Adrenal gland (tissue), 9 donors: ENCODE measurements at regions not wholly inside any gene's neighbourhood (a gene's known extent, or its start where the extent isn't known, plus 50 kb on each side); places are given as distances from the start of the nearest gene placed in this dataset.

Experiments used
- DNase-seq, 7 donors: peaks; one replicate each; pipeline ENCODE4 v3.0.0-alpha.2; 2019 to 2020
- H3K27ac ChIP-seq, 5 donors: fragments of 200-600 bp; sonication (generic) in 4 of 5; 1 replicate in 3 of 5; 2 replicates in 2 of 5; pipeline versions ENCODE4 v1.5.1 to v1.8.0; 2016 to 2020; ENCODE audit warnings: mild to moderate bottlenecking in 1 of 5
- H3K27me3 ChIP-seq: fragments of 200-600 bp; 2 replicates; pipeline ENCODE4 v1.8.0; 2021
- H3K36me3 ChIP-seq, 2 donors: fragments of 200-600 bp; replicated peaks in 1 of 2; 1 replicate in 1 of 2; 2 replicates in 1 of 2; pipeline versions ENCODE4 v1.5.1 to v1.8.0; 2018 to 2022
- H3K4me1 ChIP-seq, 2 donors: fragments of 200-600 bp; replicated peaks in 1 of 2; 1 replicate in 1 of 2; 2 replicates in 1 of 2; pipeline versions ENCODE4 v1.5.1 to v1.8.0; 2018 to 2021
- H3K4me3 ChIP-seq, 4 donors: fragments of 200-600 bp; sonication (generic) in 3 of 4; one replicate each; pipeline ENCODE4 v1.5.1; 2016 to 2018
- H3K9me3 ChIP-seq, 3 donors: fragments of 200-600 bp; sonication (generic) in 1 of 3; replicated peaks in 1 of 3; 1 replicate in 2 of 3; 2 replicates in 1 of 3; pipeline versions ENCODE4 v1.5.1 to v1.8.0; 2016 to 2021
- CTCF ChIP-seq, 6 experiments: fragments of 450-650 bp in 4 of 6; fragments of 200-600 bp in 2 of 6; sonication (generic) in 1 of 6; IDR thresholded peaks; 1 replicate in 5 of 6; 2 replicates in 1 of 6; pipeline versions ENCODE4 v1.5.1 to v1.8.0; 2016 to 2021; ENCODE audit warnings: antibody characterized with exemption in 6 of 6, mild to moderate bottlenecking in 2 of 6, moderate library complexity in 1 of 6
- POLR2A ChIP-seq, 2 donors: fragments of 450-650 bp; IDR thresholded peaks; one replicate each; pipeline ENCODE4 v1.6.1; 2017; ENCODE audit warnings: antibody characterized with exemption in 2 of 2, mild to moderate bottlenecking in 2 of 2, moderate library complexity in 1 of 2
- WGBS, 4 donors: extraction: QIAGEN DNeasy Blood & Tissue Kit in 2 of 4; methylation state at CpG; one replicate each; pipeline versions ENCODE4 v1.1.5 to v1.1.7; 2013 to 2017; 5-methylcytosine and 5-hydroxymethylcytosine counted together
- intact Hi-C, 2 donors: fragments of 100-400 bp; cut with DNase I; formaldehyde crosslinking; loops; one replicate each; pipeline versions ENCODE4 v1.14.1 to v1.15.0; 2022 to 2023
- donor health status: healthy with polysubstance abuse.
- donor health status: Bipolar disorder and iron deficiency.
- donor health status: DM: yes; HTN: yes; CAD: no.
- donor health status: DM: no; HTN: no; CAD: no.
- donor health status: DM: no; HTN: no; CAD: no.

- TF ChIP-seq CTCF (IDR thresholded peaks at IDR 0.05) = no peak
- no peak for TF ChIP-seq POLR2A (IDR thresholded peaks at IDR 0.05)
- Histone ChIP-seq H3K27ac (no peak overlapping the region), H3K4me1 (no peaks in the 10 kb centered on the region), H3K4me3 (no peak overlapping the region), H3K36me3 (no peaks in the 10 kb centered on the region), H3K27me3 (no peaks in the 10 kb centered on the region), H3K9me3 (no peaks in the 10 kb centered on the region)
- DNase-seq = no peak
- intact Hi-C loops = no loop called here
- WGBS, 4 donors = 76 to 89% (median 82%) methylated on average over 1 of the region's 1 CpG
Observed at GRCh38 chr6:112800439-112800838, 453.3 kb downstream of the RFPL4B start.

GRCh38 chr6:112800916-112801315 lies 453.8 kb downstream of the RFPL4B start:
- no peaks in the 10 kb centered on the region for H3K4me1 ChIP-seq
- H3K36me3 ChIP-seq = no peaks in the 10 kb centered on the region
- no peaks in the 10 kb centered on the region for H3K9me3 ChIP-seq
- WGBS, 4 donors = 77 to 85% (median 78%) methylated on average over 1 of the region's 1 CpG
- H3K27ac ChIP-seq = no peak overlapping the region
- H3K4me3 ChIP-seq = no peak overlapping the region
- intact Hi-C loops = no loop called here
- no peaks in the 10 kb centered on the region for H3K27me3 ChIP-seq
- TF ChIP-seq POLR2A (IDR thresholded peaks at IDR 0.05) (no peak), CTCF (IDR thresholded peaks at IDR 0.05) (no peak)
- DNase-seq = no peak

- H3K27ac ChIP-seq = no peak overlapping the region
- no peak for TF ChIP-seq POLR2A (IDR thresholded peaks at IDR 0.05)
- no peak for TF ChIP-seq CTCF (IDR thresholded peaks at IDR 0.05)
- 64 to 83% (median 76%) methylated on average over 3 of the region's 3 CpGs for WGBS, 4 donors
Observed at GRCh38 chr6:112801468-112802080, 454.4 kb downstream of the RFPL4B start.

GRCh38 chr6:112802144-112802543 lies 455.0 kb downstream of the RFPL4B start:
- H3K4me3 ChIP-seq = no peak overlapping the region
- no peak overlapping the region for H3K27ac ChIP-seq
- DNase-seq = no peak
- intact Hi-C loops = no loop called here
- 69 to 84% (median 76%) methylated on average over 1 of the region's 1 CpG for WGBS, 4 donors
- H3K9me3 ChIP-seq = no peaks in the 10 kb centered on the region
- no peaks in the 10 kb centered on the region for H3K36me3 ChIP-seq
- no peak for TF ChIP-seq POLR2A (IDR thresholded peaks at IDR 0.05)
- no peak for TF ChIP-seq CTCF (IDR thresholded peaks at IDR 0.05)
- H3K4me1 ChIP-seq = no peaks in the 10 kb centered on the region
- no peaks in the 10 kb centered on the region for H3K27me3 ChIP-seq

More at GRCh38 chr6:112801468-112802080, 454.4 kb downstream of the RFPL4B start:
- no peak overlapping the region for H3K4me3 ChIP-seq
- H3K4me1 ChIP-seq = no peaks in the 10 kb centered on the region
- no peak for DNase-seq
- H3K27me3 ChIP-seq = no peaks in the 10 kb centered on the region
- intact Hi-C loops = no loop called here
- no peaks in the 10 kb centered on the region for H3K36me3 ChIP-seq
- no peaks in the 10 kb centered on the region for H3K9me3 ChIP-seq
